Skeletal muscle satellite cell (primary cell): ENCODE measurements at regions not wholly inside any gene's neighbourhood (a gene's known extent, or its start where the extent isn't known, plus 50 kb on each side); places are given as distances from the start of the nearest gene placed in this dataset.
A peak's percentile ranks its signal among the peaks of the same experiment; 100 is the strongest.
"Not testable (repeated sequence)": the region's sequence is repeated elsewhere in the genome, so short reads cannot be mapped to it uniquely, and the experiment has no call there.

Experiments
- H3K27me3 ChIP-seq: 2 replicates; pipeline ENCODE4 v1.7.0; 2013; ENCODE audit warnings: low read length; ENCODE audit not compliant: control insufficient read depth, insufficient read depth
- H3K36me3 ChIP-seq: 2 replicates; pipeline ENCODE4 v1.7.0; 2013; ENCODE audit warnings: mild to moderate bottlenecking, control low read depth, low read length; ENCODE audit not compliant: insufficient read depth
- H3K4me1 ChIP-seq: 2 replicates; pipeline ENCODE4 v1.7.0; 2013; ENCODE audit warnings: low read length; ENCODE audit not compliant: control insufficient read depth, insufficient read depth
- H3K4me2 ChIP-seq: 2 replicates; pipeline ENCODE4 v1.7.0; 2013; ENCODE audit warnings: mild to moderate bottlenecking, low read length
- H3K4me3 ChIP-seq: 2 replicates; pipeline ENCODE4 v1.7.0; 2013; ENCODE audit warnings: low read length
- H3K9ac ChIP-seq: 2 replicates; pipeline ENCODE4 v1.7.0; 2013; ENCODE audit warnings: mild to moderate bottlenecking, low read depth, low read length, moderate library complexity
- H3K9me3 ChIP-seq: replicated peaks from 2 replicates; pipeline ENCODE4 v1.7.0; 2013; ENCODE audit warnings: mild to moderate bottlenecking, control low read depth, low read length

- Histone ChIP-seq H3K27me3 (peaks cover 6% of the 10 kb centered on the region), H3K4me1 (peaks cover 22% of the 10 kb centered on the region), H3K4me2 (no peak overlapping the region), H3K9me3 (no peaks in the 10 kb centered on the region), H3K9ac (no peak overlapping the region), H3K4me3 (no peak overlapping the region), H3K36me3 (no peaks in the 10 kb centered on the region)
Observed at GRCh38 chr13:44147233-44147632, 226.4 kb upstream of the SERP2 start.

- H3K4me3 ChIP-seq, result no peak overlapping the region
- H3K27me3 ChIP-seq, result peaks cover 6% of the 10 kb centered on the region
- peaks cover 18% of the 10 kb centered on the region for H3K4me1 ChIP-seq
Observed at GRCh38 chr13:44147648-44148047, 226.0 kb upstream of the SERP2 start.

GRCh38 chr13:44148159-44148914 lies 225.3 kb upstream of the SERP2 start:
- H3K9me3 ChIP-seq, result no peaks in the 10 kb centered on the region
- no peak overlapping the region for H3K9ac ChIP-seq
- no peak overlapping the region for H3K4me3 ChIP-seq
- H3K4me1 ChIP-seq, result peaks cover 11% of the 10 kb centered on the region
- H3K4me2 ChIP-seq, result no peak overlapping the region
- peaks cover 6% of the 10 kb centered on the region for H3K27me3 ChIP-seq
- H3K36me3 ChIP-seq, result no peaks in the 10 kb centered on the region

More at GRCh38 chr13:44147648-44148047, 226.0 kb upstream of the SERP2 start:
- Histone ChIP-seq H3K4me2 (no peak overlapping the region), H3K9ac (no peak overlapping the region), H3K36me3 (no peaks in the 10 kb centered on the region), H3K9me3 (no peaks in the 10 kb centered on the region)

- H3K4me3 ChIP-seq, H3K27me3 ChIP-seq, H3K4me2 ChIP-seq, H3K9me3 ChIP-seq, H3K9ac ChIP-seq, H3K36me3 ChIP-seq: not testable (repeated sequence)
- peaks cover 11% of the 10 kb centered on the region for H3K4me1 ChIP-seq
Observed at GRCh38 chr13:44149231-44149630, 224.4 kb upstream of the SERP2 start.

- H3K4me1 ChIP-seq, result peaks cover 11% of the 10 kb centered on the region
- no peak overlapping the region for H3K4me2 ChIP-seq
- no peak overlapping the region for H3K9ac ChIP-seq
- H3K4me3 ChIP-seq, result no peak overlapping the region
- H3K9me3 ChIP-seq, result no peaks in the 10 kb centered on the region
- peaks cover 6% of the 10 kb centered on the region for H3K27me3 ChIP-seq
- H3K36me3 ChIP-seq, result no peaks in the 10 kb centered on the region
Observed at GRCh38 chr13:44149821-44150220, 223.8 kb upstream of the SERP2 start.

- H3K9ac ChIP-seq, result no peak overlapping the region
- no peak overlapping the region for H3K4me2 ChIP-seq
- peaks cover 6% of the 10 kb centered on the region for H3K27me3 ChIP-seq
- H3K4me1 ChIP-seq, result peaks cover 15% of the 10 kb centered on the region
- H3K36me3 ChIP-seq, result no peaks in the 10 kb centered on the region
- H3K4me3 ChIP-seq, result no peak overlapping the region
- H3K9me3 ChIP-seq, result no peaks in the 10 kb centered on the region
Observed at GRCh38 chr13:44151474-44151873, 222.2 kb upstream of the SERP2 start.

GRCh38 chr13:44153496-44153895 lies 220.1 kb upstream of the SERP2 start:
- no peaks in the 10 kb centered on the region for H3K27me3 ChIP-seq
- no peaks in the 10 kb centered on the region for H3K9me3 ChIP-seq
- peaks cover 13% of the 10 kb centered on the region for H3K4me1 ChIP-seq
- no peak overlapping the region for H3K9ac ChIP-seq
- no peaks in the 10 kb centered on the region for H3K36me3 ChIP-seq
- no peak overlapping the region for H3K4me2 ChIP-seq
- H3K4me3 ChIP-seq, result no peak overlapping the region

- Histone ChIP-seq H3K36me3 (no peaks in the 10 kb centered on the region), H3K9ac (no peak overlapping the region), H3K27me3 (no peaks in the 10 kb centered on the region), H3K9me3 (no peaks in the 10 kb centered on the region), H3K4me1 (peaks cover 32% of the 10 kb centered on the region), H3K4me3 (no peak overlapping the region), H3K4me2 (peak overlapping the region; percentile 7)
Observed at GRCh38 chr13:44155422-44156293, 218.0 kb upstream of the SERP2 start.

- H3K27me3 ChIP-seq, result no peaks in the 10 kb centered on the region
- peaks cover 33% of the 10 kb centered on the region for H3K4me1 ChIP-seq
- H3K9me3 ChIP-seq, result no peaks in the 10 kb centered on the region
- no peak overlapping the region for H3K4me2 ChIP-seq
- no peaks in the 10 kb centered on the region for H3K36me3 ChIP-seq
- no peak overlapping the region for H3K9ac ChIP-seq
- no peak overlapping the region for H3K4me3 ChIP-seq
Observed at GRCh38 chr13:44156294-44156658, 217.3 kb upstream of the SERP2 start.

- Histone ChIP-seq H3K4me2 (no peak overlapping the region), H3K9ac (no peak overlapping the region), H3K9me3 (no peaks in the 10 kb centered on the region), H3K27me3 (no peaks in the 10 kb centered on the region), H3K4me3 (no peak overlapping the region), H3K36me3 (no peaks in the 10 kb centered on the region), H3K4me1 (peaks cover 33% of the 10 kb centered on the region)
Observed at GRCh38 chr13:44157606-44158005, 216.0 kb upstream of the SERP2 start.

GRCh38 chr13:44158098-44158521 lies 215.5 kb upstream of the SERP2 start:
- Histone ChIP-seq H3K36me3 (no peaks in the 10 kb centered on the region), H3K9me3 (no peaks in the 10 kb centered on the region), H3K4me1 (peaks cover 33% of the 10 kb centered on the region), H3K27me3 (no peaks in the 10 kb centered on the region), H3K4me2 (no peak overlapping the region), H3K9ac (no peak overlapping the region), H3K4me3 (no peak overlapping the region)
